HG03575 (cell line): ENCODE measurements at regions not wholly inside any gene's neighbourhood (a gene's known extent, or its start where the extent isn't known, plus 50 kb on each side); places are given as distances from the start of the nearest gene placed in this dataset.
"Not testable (repeated sequence)": the region's sequence is repeated elsewhere in the genome, so short reads cannot be mapped to it uniquely, and the experiment has no call there.

Experiments
- ATAC-seq: cut with Tn5 transposase; IDR thresholded peaks from one replicate; pipeline ENCODE4 v1.9.1; 2021; ENCODE audit not compliant: unreplicated experiment, insufficient number of reproducible peaks, low FRiP score; ENCODE audit errors: extremely low read depth

- ATAC-seq, result no peak
Observed at GRCh38 chr18:53859764-53860163, 364.7 kb downstream of the MBD2 start.

DNA sequence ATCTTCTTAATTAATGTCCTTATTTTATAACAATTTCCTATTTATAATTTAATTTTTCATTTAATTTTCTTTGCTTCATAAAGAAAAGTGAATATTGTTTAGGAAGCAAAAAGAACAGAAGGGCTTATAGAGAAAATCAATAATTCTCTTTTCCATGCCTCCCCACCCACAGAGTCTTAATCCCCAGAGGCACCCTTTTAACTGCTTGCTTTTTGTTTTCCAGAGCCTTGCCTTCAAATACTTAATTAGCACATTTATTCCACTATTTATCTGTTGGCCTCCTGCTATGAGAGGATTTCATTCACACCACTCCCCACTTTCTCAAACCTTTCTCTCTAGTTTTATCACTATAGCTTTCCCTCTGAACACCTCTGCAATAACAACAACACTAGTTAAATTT is 373.6 kb downstream of the MBD2 start:
- no peak for ATAC-seq

GRCh38 chr18:53843763-53844162 is 380.7 kb downstream of the MBD2 start:
- no peak for ATAC-seq

- ATAC-seq, result no peak
Observed at GRCh38 chr18:53843113-53843760, 381.2 kb downstream of the MBD2 start.

DNA sequence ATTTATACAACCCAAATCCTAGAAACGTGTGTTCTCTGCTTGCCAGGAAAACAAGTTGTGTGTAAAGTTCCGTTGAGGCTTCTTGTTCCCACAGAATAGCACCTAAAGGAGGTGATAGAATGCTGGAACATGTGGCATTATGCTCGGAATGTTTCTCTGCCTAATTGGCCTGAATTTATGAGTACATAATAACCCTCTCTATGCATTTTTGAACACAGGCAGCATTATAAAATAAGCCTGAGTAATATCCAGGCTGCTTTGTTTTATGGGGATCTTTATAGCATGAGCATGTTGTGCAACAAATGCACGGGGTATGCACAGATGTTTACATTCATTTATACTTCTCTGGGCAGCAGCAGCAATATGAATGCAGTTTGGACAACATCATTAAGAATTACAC is 385.7 kb downstream of the MBD2 start:
- ATAC-seq, result no peak

- ATAC-seq, result not testable (repeated sequence)
Observed at GRCh38 chr18:53821141-53821540, 403.3 kb downstream of the MBD2 start.

- ATAC-seq, result no peak
Observed at GRCh38 chr18:53819671-53820070, 404.8 kb downstream of the MBD2 start.

- ATAC-seq, result no peak
Observed at GRCh38 chr18:53819174-53819573, 405.3 kb downstream of the MBD2 start.

- ATAC-seq, result no peak
Observed at GRCh38 chr18:53817976-53818950, 406.2 kb downstream of the MBD2 start.

DNA sequence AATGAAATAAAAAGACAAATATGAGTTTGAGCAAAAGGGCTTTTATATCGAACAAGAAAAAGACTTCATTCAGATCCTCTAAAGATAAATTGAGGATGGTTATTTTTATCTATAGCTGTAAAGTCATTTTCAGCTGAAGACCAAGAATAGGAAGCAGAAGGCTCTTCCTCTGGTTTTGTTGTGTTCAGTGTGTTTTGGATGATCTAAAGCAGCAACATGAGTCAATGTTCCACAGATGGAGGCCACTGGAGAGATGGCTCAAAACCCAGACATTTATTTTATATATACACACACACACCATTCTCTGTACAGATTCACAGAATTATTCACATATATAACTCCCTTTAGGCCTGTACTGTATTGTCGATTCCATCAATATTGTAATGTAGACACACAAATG is 424.3 kb downstream of the MBD2 start:
- no peak for ATAC-seq

DNA sequence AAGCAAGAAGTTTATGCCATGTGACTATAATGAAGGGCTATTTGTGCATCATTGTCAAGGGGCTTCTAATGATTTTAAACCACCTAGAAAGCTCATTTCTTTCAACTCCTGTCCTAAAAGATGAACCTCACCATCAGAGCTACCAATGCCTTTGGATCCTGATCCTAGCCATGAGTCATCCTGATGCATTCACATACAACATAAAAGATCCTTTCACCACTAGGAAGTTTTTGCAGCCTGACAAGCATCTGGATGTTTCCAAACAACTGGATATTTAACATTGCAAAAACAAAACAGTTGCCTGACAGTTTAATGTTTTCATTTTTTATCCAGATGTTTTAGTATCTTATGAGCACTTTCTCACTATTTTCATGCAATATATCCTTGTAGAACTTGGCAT is 425.3 kb downstream of the MBD2 start:
- ATAC-seq, result no peak

DNA sequence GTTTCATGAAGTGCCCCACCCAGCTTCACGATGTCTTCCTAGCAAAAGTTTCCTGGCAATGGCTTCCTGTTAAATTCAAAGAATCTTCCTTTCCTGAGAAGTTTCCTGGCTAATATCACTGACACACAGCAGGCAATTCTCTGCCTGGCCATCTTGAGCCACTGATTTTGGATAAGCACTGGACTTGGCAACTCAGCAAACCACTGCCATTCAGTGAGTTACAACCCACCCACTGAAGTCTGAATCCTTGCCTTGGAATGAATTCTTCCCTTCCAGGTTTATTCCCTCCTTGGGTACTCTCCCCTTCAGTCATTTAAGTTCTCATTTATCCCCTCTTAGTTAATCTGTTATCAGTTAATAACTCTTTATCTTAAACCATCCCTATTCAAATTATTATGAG is 426.0 kb downstream of the MBD2 start:
- no peak for ATAC-seq

- ATAC-seq, result no peak
Observed at GRCh38 chr18:53797998-53798495, 426.4 kb downstream of the MBD2 start.

DNA sequence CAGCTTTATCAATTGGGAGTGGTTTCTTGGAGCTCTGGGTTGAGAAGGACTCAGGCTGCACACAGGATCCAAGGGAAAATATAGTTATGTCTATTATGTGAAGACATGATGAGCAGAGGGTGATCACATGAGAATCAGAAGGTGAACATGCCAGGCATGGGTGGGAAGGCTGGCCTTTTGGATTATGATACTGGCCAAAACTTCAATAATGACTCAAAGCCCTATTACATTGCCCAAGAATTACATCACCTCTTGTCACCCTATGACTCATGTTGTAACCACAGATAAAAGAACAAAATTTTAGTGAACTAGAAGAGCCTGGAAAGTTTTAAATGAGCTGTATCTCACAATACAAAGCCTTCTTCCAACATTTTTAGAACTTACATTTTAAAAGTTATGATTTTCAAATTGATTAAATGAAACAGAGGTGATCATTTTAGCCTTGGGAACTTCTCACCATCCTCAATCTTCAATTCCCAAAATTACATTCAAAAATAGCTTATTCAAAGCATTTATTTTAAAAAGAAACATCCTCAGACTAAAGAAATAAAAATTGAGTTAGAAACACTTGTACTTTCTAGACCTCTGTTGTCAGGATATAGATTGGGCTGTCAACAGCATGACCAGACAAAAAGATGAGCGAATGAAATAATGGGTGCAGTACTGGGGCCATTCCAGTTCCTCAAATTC is 428.3 kb downstream of the MBD2 start:
- peak; percentile 76 for ATAC-seq

DNA sequence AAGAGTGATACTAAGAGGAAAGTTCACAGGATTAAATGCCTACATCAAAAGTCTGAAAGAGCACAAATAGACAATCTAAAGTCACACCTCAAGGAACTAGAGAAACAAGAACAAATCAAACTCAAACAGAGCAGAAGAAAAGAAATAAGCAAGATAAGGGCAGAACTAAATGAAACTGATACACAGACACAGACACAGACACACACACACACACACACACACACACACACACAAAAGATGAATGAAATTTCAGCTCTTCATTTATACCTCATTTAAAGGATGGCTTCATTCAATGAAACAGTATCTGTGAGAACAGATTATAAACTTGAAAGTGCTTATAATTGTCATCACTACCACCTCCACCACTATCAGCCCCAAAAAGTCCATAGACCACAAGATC is 428.9 kb downstream of the MBD2 start:
- ATAC-seq, result no peak

DNA sequence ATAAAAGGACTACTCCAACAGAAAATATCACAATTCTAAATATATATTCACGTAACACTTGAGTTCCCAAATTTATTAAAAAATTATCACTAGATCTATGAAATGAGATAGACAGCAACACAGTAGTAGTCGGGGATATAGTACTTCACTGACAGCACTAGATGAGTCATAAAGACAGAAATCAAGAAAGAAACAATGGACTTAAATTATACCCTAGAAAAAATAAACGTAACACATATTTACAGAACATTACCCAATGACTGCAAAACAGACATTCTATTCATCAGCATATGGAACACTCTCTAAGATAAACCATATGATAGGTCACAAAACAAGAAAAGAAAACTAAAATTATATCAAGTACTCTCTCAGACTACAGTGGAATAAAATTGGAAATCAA is 429.4 kb downstream of the MBD2 start:
- ATAC-seq, result no peak

DNA sequence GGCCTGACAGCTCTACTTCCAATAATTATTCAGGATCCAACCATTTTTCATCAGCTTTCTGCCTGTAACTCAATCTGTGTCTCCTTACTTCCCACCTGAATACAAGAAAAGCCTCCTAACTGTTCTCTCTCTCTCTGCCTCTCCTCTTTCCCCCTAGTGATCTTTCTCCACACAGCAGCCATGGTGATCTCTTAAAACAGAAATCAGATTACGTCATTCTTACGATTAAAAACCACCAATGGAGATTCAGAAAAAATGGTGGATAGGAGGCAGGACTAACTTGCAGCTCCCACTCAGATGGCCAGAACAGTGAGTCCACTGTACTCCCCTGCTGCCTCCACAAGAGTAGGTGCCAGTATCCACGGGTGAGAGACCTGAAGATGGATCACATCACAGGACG is 431.7 kb downstream of the MBD2 start:
- no peak for ATAC-seq

GRCh38 chr18:53790786-53791185 is 433.7 kb downstream of the MBD2 start:
- ATAC-seq, result no peak

DNA sequence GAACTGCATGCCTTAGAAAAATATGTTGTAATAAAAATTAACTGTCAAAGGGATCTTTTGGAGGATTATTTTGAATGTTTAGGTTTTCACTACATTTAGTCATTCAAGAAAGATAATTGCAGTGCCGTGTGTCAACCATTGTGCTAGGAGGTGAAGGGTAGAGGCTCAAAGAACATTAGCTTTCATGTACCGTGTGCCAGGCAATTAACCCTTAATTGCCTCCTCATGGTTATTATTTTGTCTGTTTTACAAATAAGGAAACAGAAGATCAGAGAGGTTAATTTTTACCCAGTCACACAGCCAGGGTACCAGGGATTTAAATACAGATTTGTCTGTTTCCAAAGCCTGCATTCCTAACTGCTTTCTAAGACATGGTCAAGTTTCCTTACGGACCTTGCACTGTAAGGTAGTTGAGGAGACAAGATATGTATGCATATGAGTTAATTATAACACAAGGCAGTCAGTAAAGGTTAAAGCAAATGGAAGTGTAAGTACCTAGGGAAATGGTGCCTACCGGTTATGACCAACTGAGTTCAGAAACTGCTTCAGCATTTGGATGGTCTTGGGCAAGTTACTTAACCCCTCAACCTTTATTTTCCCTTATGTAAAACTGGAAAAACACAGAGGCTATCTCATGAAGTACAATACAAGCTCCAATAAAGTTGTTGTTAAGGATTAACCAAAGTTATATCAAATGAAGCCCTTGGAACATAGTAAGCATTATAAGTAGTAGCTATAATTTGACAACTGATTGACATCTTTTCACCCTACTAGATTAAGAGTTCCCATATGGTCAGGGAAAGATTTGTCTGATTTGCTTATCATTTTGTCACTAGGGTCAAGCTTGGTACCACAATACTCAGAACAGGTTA is 434.9 kb downstream of the MBD2 start:
- ATAC-seq, result no peak
